Skeletal muscle tissue (tissue), 3 donors: ENCODE measurements at regions not wholly inside any gene's neighbourhood (a gene's known extent, or its start where the extent isn't known, plus 50 kb on each side); places are given as distances from the start of the nearest gene placed in this dataset.

Experiments used
- H3K27ac ChIP-seq: one replicate; pipeline ENCODE4 v1.7.0; 2013; ENCODE audit warnings: mild to moderate bottlenecking, low read depth, low read length, inconsistent platforms
- H3K27me3 ChIP-seq, 3 donors: one replicate each; pipeline ENCODE4 v1.7.0; 2013; ENCODE audit warnings: low read length in 3 of 3; ENCODE audit not compliant: control insufficient read depth in 3 of 3, insufficient read depth in 3 of 3
- H3K36me3 ChIP-seq, 3 donors: one replicate each; pipeline ENCODE4 v1.7.0; 2013; ENCODE audit warnings: low read length in 3 of 3; ENCODE audit not compliant: control insufficient read depth in 3 of 3, insufficient read depth in 3 of 3
- H3K4me1 ChIP-seq, 3 donors: one replicate each; pipeline ENCODE4 v1.7.0; 2013; ENCODE audit warnings: low read length in 3 of 3, mild to moderate bottlenecking in 3 of 3; ENCODE audit not compliant: control insufficient read depth in 3 of 3, insufficient read depth in 3 of 3
- H3K4me3 ChIP-seq, 3 donors: one replicate each; pipeline ENCODE4 v1.7.0; 2013; ENCODE audit warnings: low read length in 3 of 3
- H3K9ac ChIP-seq, 3 donors: one replicate each; pipeline ENCODE4 v1.7.0; 2013; ENCODE audit warnings: low read length in 3 of 3, mild to moderate bottlenecking in 3 of 3, moderate library complexity in 2 of 3, low read depth in 1 of 3
- H3K9me3 ChIP-seq, 3 donors: one replicate each; pipeline ENCODE4 v1.7.0; 2013; ENCODE audit warnings: low read length in 3 of 3; ENCODE audit not compliant: control insufficient read depth in 3 of 3
- donor health status: Osteomylitis.

DNA sequence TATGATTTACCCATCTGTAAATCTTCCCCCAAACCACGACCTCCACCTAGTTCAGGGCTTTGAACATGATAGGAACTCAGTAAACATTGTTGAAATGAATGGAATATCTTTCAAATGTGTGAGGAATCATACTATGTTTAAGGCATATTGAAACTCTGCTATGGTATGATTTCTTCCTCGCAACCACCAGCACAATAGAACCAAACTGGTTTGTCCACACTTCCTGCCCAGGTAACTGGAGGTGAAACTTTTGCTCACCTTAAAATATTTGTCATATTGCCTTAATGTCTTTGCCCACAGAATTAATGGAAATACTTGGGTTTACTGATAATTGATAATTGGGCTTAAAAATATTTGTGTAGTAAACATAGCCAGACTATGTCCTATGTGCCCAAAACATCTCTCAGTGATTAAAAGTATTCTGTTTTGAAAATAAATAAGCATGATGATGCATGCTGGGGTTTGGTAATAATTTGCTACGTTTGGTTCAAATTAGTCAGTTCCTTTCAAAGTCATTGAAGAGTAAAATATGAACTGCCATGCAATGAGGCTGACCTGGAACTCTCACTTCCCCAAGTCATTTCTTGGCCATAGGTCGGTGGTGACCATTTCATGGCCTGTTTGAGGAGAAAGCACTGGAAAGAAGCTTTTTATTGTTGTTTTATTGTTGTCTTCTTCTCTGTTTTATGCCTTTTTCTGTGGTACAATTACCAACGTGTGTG is 73.3 kb downstream of the TNFSF18 start:
- no peaks in the 10 kb centered on the region for H3K27me3 ChIP-seq
- H3K27ac ChIP-seq = no peak overlapping the region
- H3K9me3 ChIP-seq = no peaks in the 10 kb centered on the region
- H3K9ac ChIP-seq = no peak overlapping the region
- H3K4me1 ChIP-seq = no peaks in the 10 kb centered on the region
- H3K36me3 ChIP-seq = no peaks in the 10 kb centered on the region
- no peak overlapping the region for H3K4me3 ChIP-seq

DNA sequence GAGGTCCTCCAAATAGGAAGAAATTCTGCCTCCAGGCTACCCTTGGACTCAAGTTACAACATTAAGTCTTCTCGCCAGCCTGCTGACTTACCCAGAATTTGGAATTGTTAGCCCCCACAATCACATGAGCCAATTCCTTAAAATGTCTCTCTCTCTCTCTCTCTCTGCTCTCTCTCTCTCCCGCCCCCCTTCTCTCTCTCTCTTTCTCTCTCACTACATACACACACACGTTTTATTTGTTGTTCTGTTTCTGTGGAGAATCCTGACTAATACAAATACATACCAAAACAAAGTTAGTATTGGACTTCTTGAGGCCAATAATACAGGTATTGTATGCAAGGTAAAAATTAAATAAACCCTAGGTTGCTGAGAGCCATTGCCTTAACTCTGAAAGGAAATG is 72.1 kb downstream of the TNFSF18 start:
- Histone ChIP-seq H3K27me3 (no peaks in the 10 kb centered on the region), H3K27ac (no peak overlapping the region), H3K4me3 (no peak overlapping the region), H3K9me3 (no peaks in the 10 kb centered on the region), H3K36me3 (no peaks in the 10 kb centered on the region), H3K4me1 (no peaks in the 10 kb centered on the region), H3K9ac (no peak overlapping the region)

- Histone ChIP-seq H3K27ac (no peak overlapping the region), H3K9me3 (no peaks in the 10 kb centered on the region), H3K4me3 (no peak overlapping the region), H3K4me1 (no peaks in the 10 kb centered on the region), H3K36me3 (no peaks in the 10 kb centered on the region), H3K9ac (no peak overlapping the region), H3K27me3 (no peaks in the 10 kb centered on the region)
Measured at GRCh38 chr1:172979828-172980227, 70.9 kb downstream of the TNFSF18 start.

DNA sequence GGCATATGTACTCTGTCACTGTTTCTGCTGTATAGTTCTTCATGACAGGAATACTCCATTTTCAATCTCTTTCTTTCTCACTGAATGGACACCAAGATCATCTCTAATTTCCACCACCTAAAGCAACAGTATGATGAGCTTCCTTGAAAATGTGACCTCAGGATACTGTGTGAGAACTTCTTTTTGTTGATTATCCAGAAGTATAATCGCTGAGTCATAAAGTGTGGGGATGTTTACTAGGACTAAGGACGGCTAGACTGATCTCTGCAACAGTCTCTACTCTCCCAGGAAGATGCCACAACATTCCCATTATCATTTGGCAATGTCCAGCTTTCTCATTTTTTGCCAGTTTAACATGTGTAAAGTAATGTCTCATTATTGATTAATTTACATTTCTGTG is 70.3 kb downstream of the TNFSF18 start:
- no peak overlapping the region for H3K27ac ChIP-seq
- no peaks in the 10 kb centered on the region for H3K27me3 ChIP-seq
- H3K9me3 ChIP-seq = no peaks in the 10 kb centered on the region
- H3K9ac ChIP-seq = no peak overlapping the region
- H3K4me3 ChIP-seq = no peak overlapping the region
- no peaks in the 10 kb centered on the region for H3K36me3 ChIP-seq
- no peaks in the 10 kb centered on the region for H3K4me1 ChIP-seq

GRCh38 chr1:172980971-172981370 is 69.8 kb downstream of the TNFSF18 start:
- Histone ChIP-seq H3K9me3 (no peaks in the 10 kb centered on the region), H3K4me1 (no peaks in the 10 kb centered on the region)

More at GRCh38 chr1:172980971-172981370, 69.8 kb downstream of the TNFSF18 start:
- Histone ChIP-seq H3K4me3 (no peak overlapping the region), H3K27ac (no peak overlapping the region), H3K27me3 (no peaks in the 10 kb centered on the region), H3K36me3 (no peaks in the 10 kb centered on the region), H3K9ac (no peak overlapping the region)
